Neural progenitor cell (in vitro differentiated cells): ENCODE measurements at regions not wholly inside any gene's neighbourhood (a gene's known extent, or its start where the extent isn't known, plus 50 kb on each side); places are given as distances from the start of the nearest gene placed in this dataset.
"Not testable (repeated sequence)": the region's sequence is repeated elsewhere in the genome, so short reads cannot be mapped to it uniquely, and the experiment has no call there.

ENCODE experiments used
- DNase-seq: peaks from one replicate; pipeline ENCODE4 v3.0.0-alpha.2; 2016; ENCODE audit warnings: low spot score
- H2AFZ ChIP-seq: fragments of 200-600 bp; sonication (generic); replicated peaks from 2 replicates; pipeline ENCODE4 v1.6.1; 2016; ENCODE audit warnings: antibody characterized with exemption
- H3F3A ChIP-seq: fragments of 200-600 bp; sonication (generic); 2 replicates; pipeline ENCODE4 v1.6.1; 2016; ENCODE audit warnings: antibody characterized with exemption, low read depth
- H3K27ac ChIP-seq: fragments of 200-600 bp; sonication (generic); 2 replicates; pipeline ENCODE4 v1.5.1; 2016; ENCODE audit warnings: mild to moderate bottlenecking
- H3K27me3 ChIP-seq: fragments of 200-600 bp; sonication (generic); 2 replicates; pipeline ENCODE4 v1.6.1; 2016; ENCODE audit warnings: mild to moderate bottlenecking, moderate library complexity
- H3K36me3 ChIP-seq: fragments of 200-600 bp; sonication (generic); 2 replicates; pipeline ENCODE4 v1.5.1; 2016
- H3K4me1 ChIP-seq: fragments of 200-600 bp; sonication (generic); 2 replicates; pipeline ENCODE4 v1.6.1; 2016; ENCODE audit warnings: mixed run types
- H3K4me2 ChIP-seq: fragments of 200-600 bp; sonication (generic); 2 replicates; pipeline ENCODE4 v1.6.1; 2016
- H3K4me3 ChIP-seq: fragments of 200-600 bp; sonication (generic); 2 replicates; pipeline ENCODE4 v1.5.1; 2016
- H3K79me2 ChIP-seq: fragments of 200-600 bp; sonication (generic); 2 replicates; pipeline ENCODE4 v1.6.1; 2016; ENCODE audit warnings: low read depth
- H3K9ac ChIP-seq: fragments of 200-600 bp; sonication (generic); 2 replicates; pipeline ENCODE4 v1.6.1; 2016
- H3K9me3 ChIP-seq: fragments of 200-600 bp; sonication (generic); 2 replicates; pipeline ENCODE4 v1.5.1; 2016; ENCODE audit warnings: low read depth
- H4K20me1 ChIP-seq: fragments of 200-600 bp; sonication (generic); 2 replicates; pipeline ENCODE4 v1.6.1; 2016; ENCODE audit warnings: low read depth
- H3K27ac Mint-ChIP-seq: 3 replicates; pipeline ENCODE4 v1.8.0; 2021; ENCODE audit warnings: mixed read lengths
- H3K27me3 Mint-ChIP-seq: 2 replicates; pipeline ENCODE4 v1.8.0; 2022; ENCODE audit warnings: low read depth, mild to moderate bottlenecking, inconsistent platforms, moderate library complexity, mixed read lengths; ENCODE audit not compliant: insufficient read depth
- H3K36me3 Mint-ChIP-seq: 3 replicates; pipeline ENCODE4 v1.8.0; 2021; ENCODE audit warnings: mixed read lengths
- H3K4me1 Mint-ChIP-seq: 3 replicates; pipeline ENCODE4 v1.8.0; 2021; ENCODE audit warnings: mixed read lengths
- H3K4me3 Mint-ChIP-seq: 3 replicates; pipeline ENCODE4 v1.8.0; 2021; ENCODE audit warnings: mild to moderate bottlenecking, moderate library complexity, mixed read lengths
- H3K9me3 Mint-ChIP-seq: 3 replicates; pipeline ENCODE4 v1.8.0; 2020; ENCODE audit warnings: mixed read lengths
- CTCF ChIP-seq: fragments of 200-600 bp; sonication (generic); IDR thresholded peaks from 2 replicates; pipeline ENCODE4 v1.5.1; 2017; ENCODE audit warnings: antibody characterized with exemption, mild to moderate bottlenecking
- EZH2 ChIP-seq: fragments of 200-600 bp; sonication (generic); IDR thresholded peaks from 2 replicates; pipeline ENCODE4 v1.6.1; 2017; ENCODE audit warnings: antibody characterized with exemption, mild to moderate bottlenecking, moderate library complexity
- EZH2phosphoT487 ChIP-seq: fragments of 200-600 bp; sonication (generic); IDR thresholded peaks from 2 replicates; pipeline ENCODE4 v1.6.1; 2017; ENCODE audit warnings: antibody characterized with exemption

DNA sequence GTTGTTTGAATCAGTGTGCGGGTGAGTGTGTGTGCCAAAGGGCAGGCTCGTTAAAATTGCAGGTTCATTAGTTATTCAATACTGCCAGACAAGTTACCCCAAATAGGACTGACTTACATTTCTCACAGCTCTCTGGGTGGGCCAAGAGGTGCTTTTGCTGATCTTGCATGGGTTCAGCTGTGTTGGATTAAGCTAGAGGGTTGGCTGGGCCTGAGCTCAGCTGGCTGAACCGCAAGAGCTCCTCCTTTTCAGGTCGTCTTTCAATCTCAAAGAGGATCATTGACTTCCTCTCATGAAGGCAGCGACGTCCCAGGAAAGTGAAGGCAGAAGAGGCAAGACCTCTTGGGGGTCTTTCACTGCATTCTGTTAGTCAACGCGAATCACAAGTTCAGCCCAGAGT, 343.3 kb upstream of the FRG1 start:
- Histone ChIP-seq H3K79me2 (no peaks in the 10 kb centered on the region), H4K20me1 (no peaks in the 10 kb centered on the region), H3K9ac (no peak overlapping the region), H3F3A (no peaks in the 10 kb centered on the region), H3K36me3 (no peaks in the 10 kb centered on the region), H2AFZ (no peak overlapping the region), H3K4me1 (no peaks in the 10 kb centered on the region), H3K4me3 (no peak overlapping the region), H3K4me2 (no peak overlapping the region), H3K9me3 (no peaks in the 10 kb centered on the region), H3K27me3 (no peaks in the 10 kb centered on the region), H3K27ac (no peak overlapping the region)
- H3K36me3 Mint-ChIP-seq: no peaks in the 10 kb centered on the region
- H3K9me3 Mint-ChIP-seq: peaks cover 25% of the 10 kb centered on the region
- no peak overlapping the region for H3K27ac Mint-ChIP-seq
- H3K27me3 Mint-ChIP-seq: peaks cover 9% of the 10 kb centered on the region
- no peak overlapping the region for H3K4me3 Mint-ChIP-seq
- peak; percentile 13 for DNase-seq
- H3K4me1 Mint-ChIP-seq: no peaks in the 10 kb centered on the region
- no peak for TF ChIP-seq CTCF
- TF ChIP-seq EZH2phosphoT487: no peak
- no peak for TF ChIP-seq EZH2

- no peak overlapping the region for H2AFZ ChIP-seq
- H3K36me3 ChIP-seq: no peaks in the 10 kb centered on the region
- H3K4me3 ChIP-seq: no peak overlapping the region
- H3K79me2 ChIP-seq: no peaks in the 10 kb centered on the region
- no peak overlapping the region for H3K9ac ChIP-seq
- no peak for TF ChIP-seq CTCF
- no peak for TF ChIP-seq EZH2phosphoT487
- no peak for TF ChIP-seq EZH2
- H3K9me3 Mint-ChIP-seq: peaks cover 16% of the 10 kb centered on the region
- no peak overlapping the region for H3K4me2 ChIP-seq
- no peaks in the 10 kb centered on the region for H3F3A ChIP-seq
- no peaks in the 10 kb centered on the region for H3K36me3 Mint-ChIP-seq
- no peaks in the 10 kb centered on the region for H3K4me1 Mint-ChIP-seq
- DNase-seq: no peak
- H3K4me3 Mint-ChIP-seq: no peak overlapping the region
- no peaks in the 10 kb centered on the region for H3K4me1 ChIP-seq
- H3K27ac ChIP-seq: no peak overlapping the region
- peaks cover 9% of the 10 kb centered on the region for H3K27me3 Mint-ChIP-seq
- no peaks in the 10 kb centered on the region for H3K27me3 ChIP-seq
- no peaks in the 10 kb centered on the region for H4K20me1 ChIP-seq
- H3K27ac Mint-ChIP-seq: no peak overlapping the region
- no peaks in the 10 kb centered on the region for H3K9me3 ChIP-seq
Measured at GRCh38 chr4:189600264-189600663, 340.4 kb upstream of the FRG1 start.

- no peak overlapping the region for H3K4me2 ChIP-seq
- TF ChIP-seq EZH2: no peak
- TF ChIP-seq CTCF: no peak
- TF ChIP-seq EZH2phosphoT487: no peak
- H3K36me3 Mint-ChIP-seq: no peaks in the 10 kb centered on the region
Measured at GRCh38 chr4:189600718-189601435, 339.8 kb upstream of the FRG1 start.

GRCh38 chr4:189602827-189603226, 337.8 kb upstream of the FRG1 start:
- not testable (repeated sequence) for H3K27ac Mint-ChIP-seq, H3K27me3 ChIP-seq, H3K4me3 Mint-ChIP-seq, H3K36me3 ChIP-seq, H3K27ac ChIP-seq, H3K36me3 Mint-ChIP-seq, H4K20me1 ChIP-seq, H3K27me3 Mint-ChIP-seq, H3K4me3 ChIP-seq, DNase-seq, H3K9ac ChIP-seq, H3K4me1 ChIP-seq, H3F3A ChIP-seq, H2AFZ ChIP-seq, H3K4me2 ChIP-seq, H3K4me1 Mint-ChIP-seq, H3K9me3 ChIP-seq, H3K79me2 ChIP-seq
- H3K9me3 Mint-ChIP-seq: peaks cover 17% of the 10 kb centered on the region

More at GRCh38 chr4:189600718-189601435, 339.8 kb upstream of the FRG1 start:
- H3K27ac Mint-ChIP-seq: no peak overlapping the region
- Histone ChIP-seq H3K9me3 (no peaks in the 10 kb centered on the region), H2AFZ (no peak overlapping the region), H3K79me2 (no peaks in the 10 kb centered on the region), H3K4me1 (no peaks in the 10 kb centered on the region), H3K9ac (no peak overlapping the region), H3K27ac (no peak overlapping the region), H4K20me1 (no peaks in the 10 kb centered on the region), H3K27me3 (no peaks in the 10 kb centered on the region), H3K36me3 (no peaks in the 10 kb centered on the region), H3K4me3 (no peak overlapping the region), H3F3A (no peaks in the 10 kb centered on the region)
- H3K9me3 Mint-ChIP-seq: peaks cover 18% of the 10 kb centered on the region
- peaks cover 9% of the 10 kb centered on the region for H3K27me3 Mint-ChIP-seq
- no peak for DNase-seq
- no peak overlapping the region for H3K4me3 Mint-ChIP-seq
- no peaks in the 10 kb centered on the region for H3K4me1 Mint-ChIP-seq

DNA sequence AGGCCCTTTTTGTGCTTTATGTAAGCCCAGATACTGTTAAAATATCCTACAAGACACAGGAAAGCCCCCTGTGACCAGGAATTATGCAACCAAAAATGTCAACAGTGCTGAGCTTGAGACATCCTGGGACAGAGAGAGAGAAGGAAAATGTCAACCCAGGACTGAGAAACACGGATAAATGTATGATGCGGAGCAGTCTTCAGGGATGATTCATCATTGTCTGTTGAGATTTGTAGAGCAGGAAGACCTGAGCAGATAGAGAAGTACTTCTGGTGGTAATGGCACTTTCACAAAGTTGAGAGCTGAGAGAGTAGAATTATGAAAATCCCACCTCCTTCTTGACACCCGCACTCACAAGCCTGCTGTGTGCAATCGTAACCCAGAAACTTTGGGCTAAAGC, 330.1 kb upstream of the FRG1 start:
- not testable (repeated sequence) for H3K4me1 Mint-ChIP-seq, H4K20me1 ChIP-seq, H3K4me1 ChIP-seq, H3K4me3 ChIP-seq, H3K27me3 Mint-ChIP-seq, H3K27ac ChIP-seq, H3K27me3 ChIP-seq, H3K9ac ChIP-seq, H3K9me3 ChIP-seq, H3K79me2 ChIP-seq, H3K36me3 Mint-ChIP-seq, H3K36me3 ChIP-seq, H3F3A ChIP-seq, H2AFZ ChIP-seq, H3K4me2 ChIP-seq, H3K27ac Mint-ChIP-seq, DNase-seq, H3K4me3 Mint-ChIP-seq
- peaks cover 15% of the 10 kb centered on the region for H3K9me3 Mint-ChIP-seq
